ENCODE measurements at regions not wholly inside any gene's neighbourhood (a gene's known extent, or its start where the extent isn't known, plus 50 kb on each side); places are given as distances from the start of the nearest gene placed in this dataset.

DNA sequence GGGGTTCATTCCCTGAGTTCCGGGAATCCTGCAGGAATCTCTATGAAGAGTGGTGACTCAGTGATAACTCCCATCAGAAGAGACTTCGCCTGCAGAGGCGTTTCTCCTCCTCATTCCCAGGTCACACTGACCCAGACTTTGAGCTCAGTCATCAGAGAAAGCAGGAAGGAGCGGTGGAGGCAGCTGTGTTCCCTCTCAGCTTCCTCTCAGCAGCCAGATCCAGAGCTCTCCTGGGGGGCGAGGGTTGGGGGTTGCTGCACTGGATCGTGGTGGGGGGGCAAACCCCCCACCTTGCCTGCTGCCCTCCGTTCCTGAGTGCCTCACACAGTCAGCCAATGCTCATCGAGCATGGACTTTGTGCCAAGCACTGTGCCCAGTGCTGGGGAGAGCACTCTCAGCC lies 271.2 kb downstream of the CBLN1 start:
- H3K27ac ChIP-seq (ENCODE audit: low read length): no peak overlapping the region
- no peak overlapping the region for H3K4me3 ChIP-seq (ENCODE audit: low read length in 2 of 2)
- peaks cover 4% of the 10 kb centered on the region for H3K4me1 ChIP-seq (ENCODE audit: control insufficient read depth, insufficient read depth, low read length)
- H3K27me3 ChIP-seq (ENCODE audit: control insufficient read depth in 1 of 2, insufficient read depth in 2 of 2, low read length in 2 of 2): peaks cover 0 to 2% of the 10 kb centered on the region in 2 donors
- H3K36me3 ChIP-seq (ENCODE audit: control insufficient read depth in 2 of 2, insufficient read depth in 2 of 2, low read length in 2 of 2): no peaks in the 10 kb centered on the region
- H3K9me3 ChIP-seq (ENCODE audit: control insufficient read depth in 2 of 2, low read length in 2 of 2): no peaks in the 10 kb centered on the region
- H3K9ac ChIP-seq (ENCODE audit: low read length in 2 of 2): no peak overlapping the region

GRCh38 chr16:49009204-49009603 lies 272.4 kb downstream of the CBLN1 start:
- Histone ChIP-seq H3K9ac (ENCODE audit: low read length in 2 of 2) (no peak overlapping the region), H3K4me1 (ENCODE audit: control insufficient read depth, insufficient read depth, low read length) (peaks cover 4% of the 10 kb centered on the region), H3K4me3 (ENCODE audit: low read length in 2 of 2) (no peak overlapping the region), H3K27ac (ENCODE audit: low read length) (no peak overlapping the region), H3K36me3 (ENCODE audit: control insufficient read depth in 2 of 2, insufficient read depth in 2 of 2, low read length in 2 of 2) (no peaks in the 10 kb centered on the region), H3K27me3 (ENCODE audit: control insufficient read depth in 1 of 2, insufficient read depth in 2 of 2, low read length in 2 of 2) (peaks cover 0 to 2% of the 10 kb centered on the region in 2 donors), H3K9me3 (ENCODE audit: control insufficient read depth in 2 of 2, low read length in 2 of 2) (no peaks in the 10 kb centered on the region)

DNA sequence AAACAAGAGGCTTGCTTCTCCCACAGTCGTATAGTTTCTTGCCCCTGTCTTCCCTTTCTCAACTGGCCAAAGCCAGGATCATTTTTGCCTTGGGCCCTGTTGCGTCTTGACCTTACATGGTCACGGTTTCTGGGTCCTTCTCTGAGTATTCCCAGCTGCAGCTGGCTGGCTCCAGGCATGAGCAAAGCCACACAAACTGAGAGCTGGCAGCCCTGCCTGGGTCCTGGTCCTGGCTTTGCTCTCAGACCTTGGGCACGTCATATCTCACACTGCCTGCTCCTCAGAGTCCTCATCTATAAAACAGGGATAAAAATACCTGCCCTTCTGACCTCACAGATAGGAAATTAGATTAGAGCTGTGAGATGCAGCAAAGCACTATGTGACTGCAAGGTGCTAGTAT lies 277.6 kb downstream of the CBLN1 start:
- no peak overlapping the region for H3K4me3 ChIP-seq (ENCODE audit: low read length in 2 of 2)
- no peaks in the 10 kb centered on the region for H3K27me3 ChIP-seq (ENCODE audit: control insufficient read depth in 1 of 2, insufficient read depth in 2 of 2, low read length in 2 of 2)
- H3K36me3 ChIP-seq (ENCODE audit: control insufficient read depth in 2 of 2, insufficient read depth in 2 of 2, low read length in 2 of 2): no peaks in the 10 kb centered on the region
- H3K9me3 ChIP-seq (ENCODE audit: control insufficient read depth in 2 of 2, low read length in 2 of 2): no peaks in the 10 kb centered on the region
- H3K4me1 ChIP-seq (ENCODE audit: control insufficient read depth, insufficient read depth, low read length): peaks cover 17% of the 10 kb centered on the region
- H3K9ac ChIP-seq (ENCODE audit: low read length in 2 of 2): no peak overlapping the region
- peak overlapping the region; percentile 66 for H3K27ac ChIP-seq (ENCODE audit: low read length)

GRCh38 chr16:49003022-49003421 lies 278.6 kb downstream of the CBLN1 start:
- H3K9me3 ChIP-seq (ENCODE audit: control insufficient read depth in 2 of 2, low read length in 2 of 2): no peaks in the 10 kb centered on the region
- no peaks in the 10 kb centered on the region for H3K36me3 ChIP-seq (ENCODE audit: control insufficient read depth in 2 of 2, insufficient read depth in 2 of 2, low read length in 2 of 2)
- H3K27me3 ChIP-seq (ENCODE audit: control insufficient read depth in 1 of 2, insufficient read depth in 2 of 2, low read length in 2 of 2): no peaks in the 10 kb centered on the region
- peaks cover 18% of the 10 kb centered on the region for H3K4me1 ChIP-seq (ENCODE audit: control insufficient read depth, insufficient read depth, low read length)
- no peak overlapping the region for H3K9ac ChIP-seq (ENCODE audit: low read length in 2 of 2)
- H3K27ac ChIP-seq (ENCODE audit: low read length): no peak overlapping the region
- H3K4me3 ChIP-seq (ENCODE audit: low read length in 2 of 2): no peak overlapping the region

- Histone ChIP-seq H3K27ac (ENCODE audit: low read length) (no peak overlapping the region), H3K27me3 (ENCODE audit: control insufficient read depth in 1 of 2, insufficient read depth in 2 of 2, low read length in 2 of 2) (no peaks in the 10 kb centered on the region), H3K4me1 (ENCODE audit: control insufficient read depth, insufficient read depth, low read length) (peaks cover 18% of the 10 kb centered on the region), H3K4me3 (ENCODE audit: low read length in 2 of 2) (no peak overlapping the region), H3K9me3 (ENCODE audit: control insufficient read depth in 2 of 2, low read length in 2 of 2) (no peaks in the 10 kb centered on the region), H3K9ac (ENCODE audit: low read length in 2 of 2) (no peak overlapping the region), H3K36me3 (ENCODE audit: control insufficient read depth in 2 of 2, insufficient read depth in 2 of 2, low read length in 2 of 2) (no peaks in the 10 kb centered on the region)
Measured at GRCh38 chr16:49000594-49000993, 281.0 kb downstream of the CBLN1 start.

DNA sequence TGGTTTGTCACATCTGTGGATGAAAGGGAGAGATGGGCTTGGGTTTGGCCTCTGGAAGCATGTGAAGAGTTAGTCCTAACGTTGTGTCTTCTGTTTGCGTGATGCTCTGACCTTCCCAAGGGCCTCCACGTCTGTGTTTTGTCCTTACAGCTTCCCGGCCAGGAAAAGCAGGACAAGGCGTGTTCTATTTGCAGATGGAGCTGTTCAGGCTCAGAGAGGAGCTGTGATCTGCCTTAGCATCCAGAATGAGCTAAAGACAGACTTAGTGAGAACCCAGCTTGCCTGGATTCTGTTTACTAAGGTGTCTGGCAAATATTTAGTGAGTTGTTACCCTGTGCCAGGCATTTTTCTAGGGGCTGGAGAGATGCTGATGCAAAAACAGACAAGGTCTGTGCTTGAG lies 282.1 kb downstream of the CBLN1 start:
- Histone ChIP-seq H3K4me3 (ENCODE audit: low read length in 2 of 2) (no peak overlapping the region), H3K4me1 (ENCODE audit: control insufficient read depth, insufficient read depth, low read length) (peaks cover 18% of the 10 kb centered on the region), H3K36me3 (ENCODE audit: control insufficient read depth in 2 of 2, insufficient read depth in 2 of 2, low read length in 2 of 2) (no peaks in the 10 kb centered on the region), H3K27ac (ENCODE audit: low read length) (peak overlapping the region; percentile 55), H3K27me3 (ENCODE audit: control insufficient read depth in 1 of 2, insufficient read depth in 2 of 2, low read length in 2 of 2) (no peaks in the 10 kb centered on the region), H3K9ac (ENCODE audit: low read length in 2 of 2) (no peak overlapping the region), H3K9me3 (ENCODE audit: control insufficient read depth in 2 of 2, low read length in 2 of 2) (no peaks in the 10 kb centered on the region)

DNA sequence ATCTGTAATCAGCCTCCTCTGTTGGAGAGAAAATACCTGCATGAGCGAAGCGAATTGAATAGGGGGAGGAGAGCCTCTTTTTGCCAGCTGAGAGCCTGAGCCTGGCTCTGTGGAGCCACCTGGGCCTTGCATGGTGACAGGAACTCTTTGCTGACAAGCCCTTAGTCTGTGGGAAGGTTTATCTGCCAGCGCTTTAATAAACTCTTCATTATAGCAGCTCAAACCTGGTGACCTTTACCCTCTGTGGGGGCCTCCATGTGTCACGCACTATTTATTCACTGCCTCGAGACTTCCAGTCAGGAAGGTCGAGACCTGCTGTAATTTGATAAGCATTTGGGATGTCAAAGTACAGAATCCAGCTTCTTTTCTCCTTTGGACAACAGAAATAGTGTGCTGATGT lies 282.6 kb downstream of the CBLN1 start:
- no peaks in the 10 kb centered on the region for H3K9me3 ChIP-seq (ENCODE audit: control insufficient read depth in 2 of 2, low read length in 2 of 2)
- no peak overlapping the region for H3K9ac ChIP-seq (ENCODE audit: low read length in 2 of 2)
- H3K4me3 ChIP-seq (ENCODE audit: low read length in 2 of 2): no peak overlapping the region
- no peaks in the 10 kb centered on the region for H3K36me3 ChIP-seq (ENCODE audit: control insufficient read depth in 2 of 2, insufficient read depth in 2 of 2, low read length in 2 of 2)
- H3K27ac ChIP-seq (ENCODE audit: low read length): peak overlapping the region; percentile 55
- peaks cover 16% of the 10 kb centered on the region for H3K4me1 ChIP-seq (ENCODE audit: control insufficient read depth, insufficient read depth, low read length)
- no peaks in the 10 kb centered on the region for H3K27me3 ChIP-seq (ENCODE audit: control insufficient read depth in 1 of 2, insufficient read depth in 2 of 2, low read length in 2 of 2)

- Histone ChIP-seq H3K27me3 (ENCODE audit: control insufficient read depth in 1 of 2, insufficient read depth in 2 of 2, low read length in 2 of 2) (no peaks in the 10 kb centered on the region), H3K4me1 (ENCODE audit: control insufficient read depth, insufficient read depth, low read length) (peaks cover 5% of the 10 kb centered on the region), H3K9me3 (ENCODE audit: control insufficient read depth in 2 of 2, low read length in 2 of 2) (no peaks in the 10 kb centered on the region), H3K9ac (ENCODE audit: low read length in 2 of 2) (no peak overlapping the region), H3K36me3 (ENCODE audit: control insufficient read depth in 2 of 2, insufficient read depth in 2 of 2, low read length in 2 of 2) (no peaks in the 10 kb centered on the region), H3K4me3 (ENCODE audit: low read length in 2 of 2) (no peak overlapping the region), H3K27ac (ENCODE audit: low read length) (no peak overlapping the region)
Measured at GRCh38 chr16:48997946-48998345, 283.7 kb downstream of the CBLN1 start.

- Histone ChIP-seq H3K27me3 (ENCODE audit: control insufficient read depth in 1 of 2, insufficient read depth in 2 of 2, low read length in 2 of 2) (no peaks in the 10 kb centered on the region), H3K27ac (ENCODE audit: low read length) (no peak overlapping the region), H3K9ac (ENCODE audit: low read length in 2 of 2) (no peak overlapping the region), H3K9me3 (ENCODE audit: control insufficient read depth in 2 of 2, low read length in 2 of 2) (no peaks in the 10 kb centered on the region), H3K4me1 (ENCODE audit: control insufficient read depth, insufficient read depth, low read length) (peaks cover 4% of the 10 kb centered on the region), H3K36me3 (ENCODE audit: control insufficient read depth in 2 of 2, insufficient read depth in 2 of 2, low read length in 2 of 2) (no peaks in the 10 kb centered on the region), H3K4me3 (ENCODE audit: low read length in 2 of 2) (no peak overlapping the region)
Measured at GRCh38 chr16:48997081-48997615, 284.5 kb downstream of the CBLN1 start.

GRCh38 chr16:48978501-48978900 lies 303.1 kb downstream of the CBLN1 start:
- Histone ChIP-seq H3K36me3 (ENCODE audit: control insufficient read depth in 2 of 2, insufficient read depth in 2 of 2, low read length in 2 of 2) (no peaks in the 10 kb centered on the region), H3K4me3 (ENCODE audit: low read length in 2 of 2) (no peak overlapping the region), H3K9ac (ENCODE audit: low read length in 2 of 2) (no peak overlapping the region), H3K27ac (ENCODE audit: low read length) (no peak overlapping the region), H3K4me1 (ENCODE audit: control insufficient read depth, insufficient read depth, low read length) (no peaks in the 10 kb centered on the region), H3K27me3 (ENCODE audit: control insufficient read depth in 1 of 2, insufficient read depth in 2 of 2, low read length in 2 of 2) (no peaks in the 10 kb centered on the region), H3K9me3 (ENCODE audit: control insufficient read depth in 2 of 2, low read length in 2 of 2) (peaks cover 0 to 10% of the 10 kb centered on the region in 2 donors)

- Histone ChIP-seq H3K36me3 (ENCODE audit: control insufficient read depth in 2 of 2, insufficient read depth in 2 of 2, low read length in 2 of 2) (no peaks in the 10 kb centered on the region), H3K27ac (ENCODE audit: low read length) (no peak overlapping the region), H3K9ac (ENCODE audit: low read length in 2 of 2) (no peak overlapping the region), H3K9me3 (ENCODE audit: control insufficient read depth in 2 of 2, low read length in 2 of 2) (peaks cover 0 to 2% of the 10 kb centered on the region in 2 donors), H3K27me3 (ENCODE audit: control insufficient read depth in 1 of 2, insufficient read depth in 2 of 2, low read length in 2 of 2) (no peaks in the 10 kb centered on the region), H3K4me1 (ENCODE audit: control insufficient read depth, insufficient read depth, low read length) (no peaks in the 10 kb centered on the region), H3K4me3 (ENCODE audit: low read length in 2 of 2) (no peak overlapping the region)
Measured at GRCh38 chr16:48972236-48972635, 309.4 kb downstream of the CBLN1 start.

Measured in stomach smooth muscle (tissue), 2 donors.